ENCODE measurements at regions not wholly inside any gene's neighbourhood (a gene's known extent, or its start where the extent isn't known, plus 50 kb on each side); places are given as distances from the start of the nearest gene placed in this dataset.

- in situ Hi-C loops (cut with HindIII; ENCODE audit: extremely low pct_ligation_motif_present, low pct_unique_long_range_greater_than_20kb) (no loop called here), intact Hi-C loops (cut with micrococcal nuclease; ENCODE audit: unreplicated experiment) (no loop called here)
- WGBS (ENCODE audit: low lambda C conversion rate), result 3% methylated on average over 4 of the region's 4 CpGs
- no TSS peak for BruUV-seq (replicated peaks)
- H3K4me1 ChIP-seq (ENCODE audit: insufficient read depth, low read length), result no peaks in the 10 kb centered on the region
- H3K36me3 ChIP-seq (replicated peaks in 1 of 2; ENCODE audit: control insufficient read depth in 1 of 2, insufficient read depth in 2 of 2, low read length in 2 of 2), result no peaks in the 10 kb centered on the region
- no peak overlapping the region for H3K9ac ChIP-seq (ENCODE audit: insufficient read depth, low read depth, low read length)
- no peak overlapping the region for H3K27ac ChIP-seq (ENCODE audit: extremely low read length, insufficient read depth, low read length)
- ATAC-seq (no peak), FAIRE-seq (no peak), DNase-seq (ENCODE audit: low spot score) (no peak)
- H3K4me3 ChIP-seq (replicated peaks in 1 of 3; ENCODE audit: insufficient read depth in 1 of 3, low read depth in 2 of 3, low read length in 3 of 3), result no peak overlapping the region
- peaks cover 20% of the 10 kb centered on the region for H3K9me3 ChIP-seq (ENCODE audit: low read length)
- H4K20me1 ChIP-seq (ENCODE audit: insufficient read depth, low read length), result no peaks in the 10 kb centered on the region
- CTCF ChIA-PET (ENCODE audit: low intra/inter-chr PET ratio, low total read pairs), result no interaction called here
- no peak overlapping the region for H2AFZ ChIP-seq (ENCODE audit: low read length)
- H3K79me2 ChIP-seq (ENCODE audit: insufficient read depth, low read length), result no peaks in the 10 kb centered on the region
- H3K27me3 ChIP-seq (ENCODE audit: control insufficient read depth in 1 of 2, insufficient read depth in 2 of 2, low read length in 2 of 2), result no peaks in the 10 kb centered on the region
- POLR2A ChIA-PET, result no interaction called here
- H3K4me2 ChIP-seq (ENCODE audit: low read depth, low read length), result no peak overlapping the region
- TF ChIP-seq ZNF326 (CRISPR knock-in tag; IDR thresholded peaks at IDR 0.05; ENCODE audit: borderline replicate concordance), result no peak
- TF ChIP-seq ZNF432 (CRISPR knock-in tag; IDR thresholded peaks at IDR 0.05; ENCODE audit: borderline replicate concordance), result no peak
- TF ChIP-seq ZSCAN25 (CRISPR knock-in tag; IDR thresholded peaks at IDR 0.05), result no peak
- no peak for TF ChIP-seq NR2F1 (CRISPR knock-in tag; IDR thresholded peaks at IDR 0.05)
- no peak for TF ChIP-seq ZNF407 (CRISPR knock-in tag; IDR thresholded peaks at IDR 0.05; ENCODE audit: not compliant biosample characterization)
- no peak for TF ChIP-seq WIZ (CRISPR knock-in tag; IDR thresholded peaks at IDR 0.05)
- no peak for TF ChIP-seq HNRNPUL1 (IDR thresholded peaks at IDR 0.05; ENCODE audit: low read depth, low read length)
- TF ChIP-seq MBNL3 (CRISPR knock-in tag; conservative IDR thresholded peaks at IDR 0.05), result no peak
- TF ChIP-seq ZNF777 (CRISPR knock-in tag; IDR thresholded peaks at IDR 0.05), result no peak
- no peak for TF ChIP-seq ZNF549 (CRISPR knock-in tag; IDR thresholded peaks at IDR 0.05)
- TF ChIP-seq ZSCAN22 (CRISPR knock-in tag; IDR thresholded peaks at IDR 0.05), result no peak
- TF ChIP-seq ZBTB4 (CRISPR knock-in tag; IDR thresholded peaks at IDR 0.05; ENCODE audit: borderline replicate concordance), result no peak
These were observed 1703.7 kb upstream of the AGA start for GRCh38 chr4:179145746-179146525.

Measured in HepG2 (cell line).